ENCODE measurements at regions not wholly inside any gene's neighbourhood (a gene's known extent, or its start where the extent isn't known, plus 50 kb on each side); places are given as distances from the start of the nearest gene placed in this dataset.

GRCh38 chr10:29827512-29827911, 192.7 kb upstream of the SVIL start:
- TF ChIP-seq CTCF (conservative IDR thresholded peaks at IDR 0.05 in 1 of 2, IDR thresholded peaks at IDR 0.05 in 1 of 2; ENCODE audit: low read depth in 1 of 2, low read length in 2 of 2), result no peak
- TF ChIP-seq EZH2 (IDR thresholded peaks at IDR 0.05; ENCODE audit: low read length, missing control alignments), result no peak

All from fibroblast of lung (primary cell).